ENCODE measurements at regions not wholly inside any gene's neighbourhood (a gene's known extent, or its start where the extent isn't known, plus 50 kb on each side); places are given as distances from the start of the nearest gene placed in this dataset.

- no peak for TF ChIP-seq USF2 (IDR thresholded peaks at IDR 0.05; ENCODE audit: low read length)
Measured at GRCh38 chr3:152202976-152203626, 65.6 kb upstream of the MBNL1 start (continued).
